GM12872 (cell line): ENCODE measurements at regions not wholly inside any gene's neighbourhood (a gene's known extent, or its start where the extent isn't known, plus 50 kb on each side); places are given as distances from the start of the nearest gene placed in this dataset.

Experiments used
- CTCF ChIP-seq: IDR thresholded peaks from 3 replicates; pipeline ENCODE4 v1.5.1; 2011; ENCODE audit warnings: low read depth, mild to moderate bottlenecking, low read length, moderate library complexity; ENCODE audit not compliant: insufficient read depth

GRCh38 chr14:22358726-22359125 lies 230.3 kb downstream of the DAD1 start:
- TF ChIP-seq CTCF, result no peak

GRCh38 chr14:22344673-22345072 lies 244.4 kb downstream of the DAD1 start:
- no peak for TF ChIP-seq CTCF

- TF ChIP-seq CTCF, result no peak
These were observed 248.0 kb downstream of the DAD1 start for GRCh38 chr14:22341049-22341448.

- no peak for TF ChIP-seq CTCF
These were observed 249.9 kb downstream of the DAD1 start for GRCh38 chr14:22338917-22339715.

GRCh38 chr14:22338381-22338780 lies 250.6 kb downstream of the DAD1 start:
- TF ChIP-seq CTCF, result no peak

- no peak for TF ChIP-seq CTCF
These were observed 251.1 kb downstream of the DAD1 start for GRCh38 chr14:22337938-22338337.

- TF ChIP-seq CTCF, result no peak
These were observed 251.5 kb downstream of the DAD1 start for GRCh38 chr14:22337521-22337920.

- no peak for TF ChIP-seq CTCF
These were observed 253.0 kb downstream of the DAD1 start for GRCh38 chr14:22336031-22336430.
